ENCODE measurements at regions not wholly inside any gene's neighbourhood (a gene's known extent, or its start where the extent isn't known, plus 50 kb on each side); places are given as distances from the start of the nearest gene placed in this dataset.
"Not testable (repeated sequence)": the region's sequence is repeated elsewhere in the genome, so short reads cannot be mapped to it uniquely, and the experiment has no call there.

DNA sequence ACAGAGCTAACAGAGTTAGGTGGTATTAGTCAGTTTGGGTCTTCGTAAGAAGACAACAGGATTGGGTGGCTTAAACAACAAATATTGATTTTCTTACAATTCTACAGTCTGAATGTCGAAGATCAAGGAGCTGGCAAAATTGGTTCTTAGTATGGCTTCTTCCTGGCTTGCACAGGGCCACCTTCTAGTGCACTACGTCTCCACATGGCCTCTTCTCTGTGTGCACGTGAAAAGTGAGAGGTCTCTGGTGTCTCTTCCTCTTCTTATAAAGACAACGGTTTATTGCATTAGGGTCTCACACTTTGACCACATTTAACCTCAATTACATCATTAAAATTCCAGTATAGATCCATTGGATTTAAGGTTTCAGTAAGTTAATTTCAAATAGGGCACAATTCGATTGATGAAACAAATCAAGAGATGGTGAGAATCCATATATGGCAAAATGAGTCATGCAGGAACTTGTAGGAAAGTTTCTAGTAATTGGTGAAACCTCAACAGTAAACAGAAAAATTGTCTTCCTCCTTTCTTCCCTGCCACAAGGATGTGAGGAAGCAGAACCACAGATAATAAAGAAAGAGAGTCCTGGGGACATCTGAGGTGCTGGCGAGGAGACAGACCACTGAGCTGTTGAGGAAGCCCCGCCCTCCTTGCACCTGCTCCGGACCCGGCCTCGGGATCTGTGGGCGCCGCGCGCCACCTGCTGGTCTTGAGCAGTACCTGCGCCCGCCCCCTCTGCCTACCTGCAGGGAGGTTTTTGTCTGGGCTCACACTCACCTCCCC is 846.7 kb downstream of the TMEM121 start:
- Histone ChIP-seq H3K9ac (ENCODE audit: low read length) (no peak overlapping the region), H3K27ac (ENCODE audit: low read length) (no peak overlapping the region), H3K36me3 (ENCODE audit: control insufficient read depth, low read depth, low read length) (no peaks in the 10 kb centered on the region), H3K27me3 (ENCODE audit: control insufficient read depth, insufficient read depth, low read length) (no peaks in the 10 kb centered on the region), H3K9me3 (ENCODE audit: control insufficient read depth, low read depth, low read length) (peaks cover 66% of the 10 kb centered on the region), H3K4me1 (ENCODE audit: control insufficient read depth, low read depth, low read length) (no peaks in the 10 kb centered on the region), H3K4me3 (ENCODE audit: low read length) (no peak overlapping the region)

DNA sequence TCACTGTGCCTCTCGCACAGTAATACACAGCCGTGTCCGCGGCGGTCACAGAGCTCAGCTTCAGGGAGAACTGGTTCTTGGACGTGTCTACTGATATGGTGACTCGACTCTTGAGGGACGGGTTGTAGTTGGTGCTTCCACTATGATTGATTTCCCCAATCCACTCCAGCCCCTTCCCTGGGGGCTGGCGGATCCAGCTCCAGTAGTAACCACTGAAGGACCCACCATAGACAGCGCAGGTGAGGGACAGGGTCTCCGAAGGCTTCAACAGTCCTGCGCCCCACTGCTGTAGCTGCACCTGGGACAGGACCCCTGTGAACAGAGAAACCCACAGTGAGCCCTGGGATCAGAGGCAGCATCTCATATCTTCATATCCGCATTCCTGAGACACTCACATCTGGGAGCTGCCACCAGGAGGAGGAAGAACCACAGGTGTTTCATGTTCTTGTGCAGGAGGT is 847.3 kb downstream of the TMEM121 start:
- H3K27me3 ChIP-seq (ENCODE audit: control insufficient read depth, insufficient read depth, low read length); H3K4me3 ChIP-seq (ENCODE audit: low read length); H3K4me1 ChIP-seq (ENCODE audit: control insufficient read depth, low read depth, low read length); H3K9ac ChIP-seq (ENCODE audit: low read length); H3K36me3 ChIP-seq (ENCODE audit: control insufficient read depth, low read depth, low read length); H3K27ac ChIP-seq (ENCODE audit: low read length): not testable (repeated sequence)
- peaks cover 71% of the 10 kb centered on the region for H3K9me3 ChIP-seq (ENCODE audit: control insufficient read depth, low read depth, low read length)

DNA sequence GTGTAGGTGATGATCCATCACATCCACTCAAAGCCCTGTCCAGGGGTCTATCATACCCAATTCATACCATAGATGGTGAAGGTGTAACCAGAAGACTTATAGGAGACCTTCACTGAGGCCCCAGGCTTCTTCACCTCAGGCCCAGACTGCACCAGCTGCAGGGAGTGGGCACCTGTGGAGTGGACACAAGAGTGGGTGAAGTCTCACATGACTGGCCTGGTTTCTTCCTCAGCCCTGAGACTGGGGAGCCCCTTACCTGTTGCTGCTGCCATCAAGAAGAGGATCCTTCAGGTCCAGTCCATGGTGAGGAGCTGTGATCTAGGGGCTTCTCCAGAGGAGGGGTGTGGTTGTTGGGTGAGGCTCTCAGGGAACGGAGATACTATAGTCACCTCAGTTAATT is 851.0 kb downstream of the TMEM121 start:
- no peak overlapping the region for H3K27ac ChIP-seq (ENCODE audit: low read length)
- no peaks in the 10 kb centered on the region for H3K4me1 ChIP-seq (ENCODE audit: control insufficient read depth, low read depth, low read length)
- no peaks in the 10 kb centered on the region for H3K36me3 ChIP-seq (ENCODE audit: control insufficient read depth, low read depth, low read length)
- H3K27me3 ChIP-seq (ENCODE audit: control insufficient read depth, insufficient read depth, low read length) = no peaks in the 10 kb centered on the region
- H3K9ac ChIP-seq (ENCODE audit: low read length) = no peak overlapping the region
- peaks cover 84% of the 10 kb centered on the region for H3K9me3 ChIP-seq (ENCODE audit: control insufficient read depth, low read depth, low read length)
- H3K4me3 ChIP-seq (ENCODE audit: low read length) = no peak overlapping the region

DNA sequence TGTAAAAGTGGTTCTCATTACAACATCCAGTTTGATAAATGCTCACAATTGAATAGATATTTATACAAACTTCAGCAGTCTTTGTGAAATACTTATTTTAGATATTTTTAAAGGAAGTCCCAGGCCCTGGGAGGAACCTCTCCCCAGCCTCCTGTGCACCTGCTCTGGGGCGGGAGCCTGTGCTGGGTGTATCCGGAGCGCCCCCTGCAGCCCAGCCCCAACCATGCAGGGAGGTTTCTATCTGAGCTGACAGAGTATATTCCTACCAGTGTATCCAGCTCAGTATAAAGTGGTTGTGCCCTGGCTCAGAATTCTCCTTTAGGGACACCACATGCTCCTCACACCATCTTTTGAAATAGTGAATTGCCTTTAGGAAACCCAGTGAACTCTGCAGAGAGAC is 851.8 kb downstream of the TMEM121 start:
- Histone ChIP-seq H3K36me3 (ENCODE audit: control insufficient read depth, low read depth, low read length) (no peaks in the 10 kb centered on the region), H3K9ac (ENCODE audit: low read length) (no peak overlapping the region), H3K4me1 (ENCODE audit: control insufficient read depth, low read depth, low read length) (no peaks in the 10 kb centered on the region), H3K9me3 (ENCODE audit: control insufficient read depth, low read depth, low read length) (peaks cover 83% of the 10 kb centered on the region), H3K27ac (ENCODE audit: low read length) (no peak overlapping the region), H3K4me3 (ENCODE audit: low read length) (no peak overlapping the region), H3K27me3 (ENCODE audit: control insufficient read depth, insufficient read depth, low read length) (no peaks in the 10 kb centered on the region)

DNA sequence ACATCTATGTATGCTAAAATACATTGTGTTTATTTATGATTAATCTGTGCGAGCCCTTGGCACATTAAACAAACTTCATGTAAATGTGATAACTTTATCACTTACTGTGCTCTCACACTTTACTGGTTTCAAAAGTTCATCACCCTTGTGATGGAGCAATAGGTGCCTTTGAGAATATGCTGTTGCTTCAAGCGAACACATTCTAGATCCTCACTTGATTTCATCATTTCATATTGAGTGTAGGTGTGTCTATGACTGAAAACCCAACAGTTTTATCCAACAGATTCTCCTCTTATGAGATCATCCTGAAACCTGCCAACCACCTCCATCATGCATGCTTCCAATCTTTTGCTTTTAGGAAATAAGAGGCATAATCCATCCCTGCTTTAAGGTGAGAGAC is 854.4 kb downstream of the TMEM121 start:
- H3K27me3 ChIP-seq (ENCODE audit: control insufficient read depth, insufficient read depth, low read length) = no peaks in the 10 kb centered on the region
- peaks cover 77% of the 10 kb centered on the region for H3K9me3 ChIP-seq (ENCODE audit: control insufficient read depth, low read depth, low read length)
- H3K36me3 ChIP-seq (ENCODE audit: control insufficient read depth, low read depth, low read length) = no peaks in the 10 kb centered on the region
- H3K4me1 ChIP-seq (ENCODE audit: control insufficient read depth, low read depth, low read length) = no peaks in the 10 kb centered on the region
- H3K27ac ChIP-seq (ENCODE audit: low read length) = no peak overlapping the region
- no peak overlapping the region for H3K9ac ChIP-seq (ENCODE audit: low read length)
- H3K4me3 ChIP-seq (ENCODE audit: low read length) = no peak overlapping the region

DNA sequence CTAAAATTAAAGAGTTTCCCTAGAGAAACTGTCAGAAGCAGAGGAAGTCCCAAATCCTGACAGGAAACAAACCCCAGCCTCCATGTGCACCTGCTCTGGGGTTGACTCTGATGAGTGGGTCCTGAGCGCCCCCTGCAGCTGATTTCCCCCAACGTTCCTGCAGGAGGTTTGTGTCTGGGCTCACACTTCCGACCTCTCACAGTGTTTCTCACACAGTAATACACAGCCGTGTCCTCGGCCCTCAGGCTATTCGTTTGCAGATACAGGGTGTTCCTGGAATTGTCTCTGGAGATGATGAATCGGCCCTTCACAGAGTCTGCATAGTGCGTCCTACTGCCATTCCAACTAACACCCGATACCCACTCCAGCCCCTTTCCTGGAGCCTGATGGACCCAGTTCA is 862.8 kb downstream of the TMEM121 start:
- not testable (repeated sequence) for H3K36me3 ChIP-seq (ENCODE audit: control insufficient read depth, low read depth, low read length)
- peaks cover 55% of the 10 kb centered on the region for H3K9me3 ChIP-seq (ENCODE audit: control insufficient read depth, low read depth, low read length)

DNA sequence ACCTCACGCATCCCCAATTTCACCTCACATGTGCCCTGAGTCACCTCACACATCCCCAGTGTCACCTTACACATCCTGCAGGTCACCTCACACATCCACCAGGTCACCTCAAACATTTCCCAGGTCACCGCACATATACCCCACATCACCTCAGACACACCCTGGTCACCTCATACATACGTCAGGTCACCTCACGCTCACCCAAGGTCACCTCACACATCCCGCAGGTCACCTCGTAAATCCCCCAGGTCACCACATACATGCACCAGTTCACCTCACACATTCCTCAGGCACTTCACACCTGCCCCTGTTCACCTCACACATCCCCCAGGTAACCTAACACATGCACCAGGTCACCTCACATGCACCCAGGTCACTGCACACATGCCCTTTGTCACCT is 864.0 kb downstream of the TMEM121 start:
- Histone ChIP-seq H3K4me1 (ENCODE audit: control insufficient read depth, low read depth, low read length) (no peaks in the 10 kb centered on the region), H3K9ac (ENCODE audit: low read length) (no peak overlapping the region), H3K4me3 (ENCODE audit: low read length) (no peak overlapping the region), H3K27ac (ENCODE audit: low read length) (no peak overlapping the region), H3K9me3 (ENCODE audit: control insufficient read depth, low read depth, low read length) (peaks cover 59% of the 10 kb centered on the region), H3K36me3 (ENCODE audit: control insufficient read depth, low read depth, low read length) (no peaks in the 10 kb centered on the region), H3K27me3 (ENCODE audit: control insufficient read depth, insufficient read depth, low read length) (no peaks in the 10 kb centered on the region)

More for the DNA sequence above, 862.8 kb downstream of the TMEM121 start:
- not testable (repeated sequence) for H3K27ac ChIP-seq (ENCODE audit: low read length); H3K9ac ChIP-seq (ENCODE audit: low read length); H3K4me3 ChIP-seq (ENCODE audit: low read length); H3K27me3 ChIP-seq (ENCODE audit: control insufficient read depth, insufficient read depth, low read length); H3K4me1 ChIP-seq (ENCODE audit: control insufficient read depth, low read depth, low read length)

DNA sequence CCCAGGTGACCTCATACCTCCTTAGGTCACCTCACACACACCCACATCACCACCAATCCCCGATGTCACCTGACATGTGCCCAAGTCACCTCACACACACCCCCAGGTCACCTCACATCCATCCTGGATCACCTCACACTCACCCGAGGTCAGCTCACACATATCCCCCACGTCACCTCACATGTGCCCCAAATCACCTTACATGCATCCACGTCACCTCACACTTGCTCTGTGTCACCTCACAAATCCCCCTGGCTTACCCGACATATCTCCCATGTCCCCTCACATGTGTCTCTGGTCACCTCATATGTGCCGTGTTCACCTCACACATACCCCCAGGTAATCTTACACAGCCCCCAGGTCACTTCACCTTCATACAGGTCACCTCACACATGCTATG is 864.6 kb downstream of the TMEM121 start:
- no peaks in the 10 kb centered on the region for H3K27me3 ChIP-seq (ENCODE audit: control insufficient read depth, insufficient read depth, low read length)
- no peak overlapping the region for H3K27ac ChIP-seq (ENCODE audit: low read length)
- no peak overlapping the region for H3K4me3 ChIP-seq (ENCODE audit: low read length)
- peaks cover 64% of the 10 kb centered on the region for H3K9me3 ChIP-seq (ENCODE audit: control insufficient read depth, low read depth, low read length)
- H3K4me1 ChIP-seq (ENCODE audit: control insufficient read depth, low read depth, low read length) = no peaks in the 10 kb centered on the region
- H3K9ac ChIP-seq (ENCODE audit: low read length) = no peak overlapping the region
- H3K36me3 ChIP-seq (ENCODE audit: control insufficient read depth, low read depth, low read length) = no peaks in the 10 kb centered on the region

DNA sequence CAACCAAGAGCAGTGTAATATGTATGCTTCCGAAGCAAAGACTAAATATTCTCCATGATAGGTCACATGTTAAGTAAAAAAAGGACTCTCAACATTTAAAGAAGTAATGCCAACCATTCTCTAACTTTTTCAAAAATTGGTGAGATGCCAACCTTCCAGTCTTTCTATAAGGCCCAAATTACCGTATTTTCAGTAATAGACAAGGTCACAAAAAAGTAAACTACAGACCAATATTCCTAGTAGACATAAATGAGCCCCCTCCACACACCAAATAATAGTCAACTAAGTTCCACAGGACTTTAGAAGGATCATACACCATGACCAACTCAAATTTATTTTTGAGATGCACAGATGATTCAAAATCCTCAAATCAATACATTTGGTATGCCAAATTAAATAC is 867.4 kb downstream of the TMEM121 start:
- Histone ChIP-seq H3K36me3 (ENCODE audit: control insufficient read depth, low read depth, low read length) (no peaks in the 10 kb centered on the region), H3K9me3 (ENCODE audit: control insufficient read depth, low read depth, low read length) (peaks cover 71% of the 10 kb centered on the region), H3K9ac (ENCODE audit: low read length) (no peak overlapping the region), H3K27me3 (ENCODE audit: control insufficient read depth, insufficient read depth, low read length) (no peaks in the 10 kb centered on the region), H3K4me1 (ENCODE audit: control insufficient read depth, low read depth, low read length) (no peaks in the 10 kb centered on the region), H3K4me3 (ENCODE audit: low read length) (no peak overlapping the region), H3K27ac (ENCODE audit: low read length) (no peak overlapping the region)

DNA sequence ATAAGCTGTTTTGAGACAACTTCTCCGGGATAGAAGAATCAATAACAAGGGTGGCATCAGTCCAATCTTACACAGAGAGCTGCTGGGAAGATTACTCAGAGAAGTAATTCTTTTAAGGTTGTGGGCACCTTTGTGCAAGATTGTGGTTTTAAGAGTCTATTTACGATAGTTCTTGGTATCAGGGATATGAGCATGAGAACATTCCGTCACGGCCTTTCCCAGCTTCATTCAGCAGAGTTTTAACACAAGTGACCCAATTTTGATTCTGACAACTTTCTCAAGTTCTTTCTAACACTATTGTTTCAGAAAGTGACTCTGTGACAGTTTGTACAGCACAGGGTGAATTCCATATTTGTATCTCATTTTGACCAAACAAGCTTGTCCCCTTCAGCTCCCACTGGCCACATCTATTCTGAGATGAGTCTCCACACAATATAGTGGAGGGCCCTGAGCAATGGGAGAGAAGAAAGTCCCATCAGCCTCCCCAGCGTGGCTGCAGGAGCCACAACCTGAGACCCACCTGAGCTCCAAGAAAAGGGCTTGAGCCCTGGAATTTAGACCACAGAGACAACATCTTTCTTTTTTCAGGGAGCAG is 869.2 kb downstream of the TMEM121 start:
- Histone ChIP-seq H3K36me3 (ENCODE audit: control insufficient read depth, low read depth, low read length) (no peaks in the 10 kb centered on the region), H3K27ac (ENCODE audit: low read length) (no peak overlapping the region), H3K4me3 (ENCODE audit: low read length) (no peak overlapping the region), H3K9ac (ENCODE audit: low read length) (no peak overlapping the region), H3K4me1 (ENCODE audit: control insufficient read depth, low read depth, low read length) (no peaks in the 10 kb centered on the region), H3K9me3 (ENCODE audit: control insufficient read depth, low read depth, low read length) (peaks cover 60% of the 10 kb centered on the region), H3K27me3 (ENCODE audit: control insufficient read depth, insufficient read depth, low read length) (no peaks in the 10 kb centered on the region)

DNA sequence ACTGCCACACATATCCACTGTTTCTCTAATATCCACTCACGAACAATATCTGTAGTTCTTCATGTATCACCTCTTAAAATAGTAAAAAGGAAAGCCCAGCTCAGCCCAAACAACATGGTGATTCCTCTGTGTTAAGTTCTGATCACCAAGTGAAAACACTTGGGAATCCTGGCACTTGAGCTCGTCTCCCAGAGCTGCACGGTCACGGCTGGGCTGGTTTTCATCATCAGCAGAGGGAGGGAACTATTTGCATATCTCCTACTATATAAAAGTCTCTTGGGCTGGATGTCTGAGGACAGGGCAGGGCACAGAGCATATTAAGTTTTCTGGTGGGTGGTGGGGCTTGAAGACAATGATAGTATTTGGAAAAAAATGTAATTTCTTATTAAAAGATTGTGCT is 870.6 kb downstream of the TMEM121 start:
- Histone ChIP-seq H3K4me1 (ENCODE audit: control insufficient read depth, low read depth, low read length) (no peaks in the 10 kb centered on the region), H3K9me3 (ENCODE audit: control insufficient read depth, low read depth, low read length) (peaks cover 45% of the 10 kb centered on the region), H3K36me3 (ENCODE audit: control insufficient read depth, low read depth, low read length) (no peaks in the 10 kb centered on the region), H3K27me3 (ENCODE audit: control insufficient read depth, insufficient read depth, low read length) (no peaks in the 10 kb centered on the region), H3K9ac (ENCODE audit: low read length) (no peak overlapping the region), H3K4me3 (ENCODE audit: low read length) (no peak overlapping the region), H3K27ac (ENCODE audit: low read length) (no peak overlapping the region)

DNA sequence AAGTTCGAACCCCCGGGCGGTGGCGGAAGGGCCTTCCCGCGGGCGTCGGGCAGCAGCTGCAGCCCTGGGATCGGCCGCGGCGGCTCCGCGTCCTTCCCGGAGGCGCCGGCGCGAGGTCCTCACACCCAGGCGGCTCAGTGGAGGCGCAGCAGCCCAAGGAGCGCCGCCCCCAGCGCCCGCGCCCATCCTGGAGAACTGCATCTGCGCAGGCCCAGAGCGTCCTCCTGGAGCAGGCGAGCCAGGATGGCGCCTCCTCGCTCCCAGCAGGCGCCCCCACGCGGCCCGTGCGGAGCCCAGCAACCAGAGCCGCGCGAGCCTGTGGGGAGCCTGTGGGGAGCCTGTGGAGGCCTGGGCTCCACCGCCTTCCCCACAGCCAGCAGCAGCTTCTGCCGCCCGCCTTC is 872.5 kb downstream of the TMEM121 start:
- H3K4me1 ChIP-seq (ENCODE audit: control insufficient read depth, low read depth, low read length); H3K27me3 ChIP-seq (ENCODE audit: control insufficient read depth, insufficient read depth, low read length); H3K4me3 ChIP-seq (ENCODE audit: low read length); H3K9ac ChIP-seq (ENCODE audit: low read length); H3K27ac ChIP-seq (ENCODE audit: low read length); H3K36me3 ChIP-seq (ENCODE audit: control insufficient read depth, low read depth, low read length): not testable (repeated sequence)
- peaks cover 33% of the 10 kb centered on the region for H3K9me3 ChIP-seq (ENCODE audit: control insufficient read depth, low read depth, low read length)
